Left lobe of liver (tissue), 2 donors: ENCODE measurements at regions not wholly inside any gene's neighbourhood (a gene's known extent, or its start where the extent isn't known, plus 50 kb on each side); places are given as distances from the start of the nearest gene placed in this dataset.
"Not testable (repeated sequence)": the region's sequence is repeated elsewhere in the genome, so short reads cannot be mapped to it uniquely, and the experiment has no call there.

Source experiments
- ATAC-seq: fragments of 200-7000 bp; cut with Tn5 transposase; one replicate; pipeline ENCODE4 v1.9.1; 2020; ENCODE audit warnings: mild to moderate bottlenecking, moderate library complexity
- DNase-seq: peaks from one replicate; pipeline ENCODE4 v3.0.0-alpha.2; 2020; ENCODE audit warnings: low spot score
- donor health status: DM: no; HTN: no; CAD: no; lungs with moderate emphysema.
- donor health status: DM: no; HTN: yes; CAD: no.

DNA sequence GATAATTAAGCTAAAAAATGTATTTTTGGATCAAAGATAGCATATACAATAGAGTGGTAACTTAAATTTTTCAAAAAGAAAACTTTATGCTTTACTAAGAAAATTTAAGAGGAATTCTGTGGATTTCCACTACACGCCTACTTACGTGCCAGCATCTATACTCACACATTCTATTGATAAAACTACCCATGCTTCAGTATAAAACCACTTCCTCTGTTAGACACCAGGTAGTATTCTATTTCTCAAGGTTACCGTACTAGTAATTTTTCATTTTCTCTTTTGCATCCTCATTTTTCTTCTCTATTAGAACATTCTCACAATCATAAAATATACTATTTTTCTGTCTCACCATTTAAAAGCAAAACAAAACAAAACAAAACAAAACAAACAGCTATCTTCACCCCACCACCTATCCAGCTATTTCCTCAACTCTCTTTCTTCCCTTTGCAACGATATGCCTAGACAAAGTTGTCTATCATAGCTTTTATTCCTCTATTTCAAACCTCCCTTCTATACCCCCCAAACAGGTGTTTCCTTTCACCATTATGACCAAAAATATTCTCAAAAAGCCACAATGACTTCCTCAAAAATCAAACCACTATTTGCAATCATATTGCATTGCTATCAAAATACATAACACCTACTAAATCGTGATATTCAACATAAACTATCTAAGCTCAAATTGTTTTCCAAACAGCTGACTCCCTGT is 1652.0 kb downstream of the MRPL39 start:
- DNase-seq (no peak), ATAC-seq (no peak)

- DNase-seq, result no peak
- ATAC-seq, result no peak
Measured at GRCh38 chr21:23952269-23952668, 1655.0 kb downstream of the MRPL39 start.

DNA sequence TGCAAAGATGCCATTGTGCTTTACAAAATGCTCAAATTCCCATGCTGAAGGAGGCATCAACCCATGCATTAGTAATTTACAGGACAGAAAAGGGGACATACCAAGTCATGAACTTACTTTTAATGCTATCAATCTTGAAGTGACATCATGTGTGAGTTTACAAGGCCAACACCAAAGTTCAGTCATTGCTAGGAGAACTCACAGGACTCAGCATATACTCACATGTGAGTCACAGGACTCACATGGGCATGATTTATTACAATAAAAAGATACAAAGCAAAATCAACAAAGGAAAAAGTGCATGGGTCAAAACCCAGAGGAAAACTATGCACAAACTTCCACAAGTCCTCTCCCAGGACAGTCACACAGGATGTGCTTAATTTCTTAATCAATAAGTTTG is 1656.0 kb downstream of the MRPL39 start:
- DNase-seq (no peak), ATAC-seq (no peak)

- DNase-seq, result no peak
- no peak for ATAC-seq
Measured at GRCh38 chr21:23950344-23950743, 1656.9 kb downstream of the MRPL39 start.

DNA sequence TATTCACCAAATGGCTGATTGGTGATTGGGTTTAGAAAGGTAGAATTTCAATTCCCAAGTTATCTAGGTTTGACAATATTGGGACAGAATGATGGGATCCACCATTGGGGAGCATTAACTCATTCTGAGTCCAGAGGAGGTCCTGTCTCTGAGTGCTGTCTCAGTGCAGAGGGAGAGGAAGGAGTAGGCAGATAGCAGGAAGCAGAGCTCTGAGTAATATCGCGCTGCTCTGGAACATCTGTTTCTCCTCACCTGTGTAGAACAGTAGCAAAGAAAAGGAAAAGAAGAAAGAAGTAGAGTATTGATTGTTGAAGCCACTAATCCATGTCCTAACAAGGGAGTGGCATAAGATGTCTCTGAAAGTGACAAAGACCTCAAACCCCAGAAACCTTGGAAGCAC is 1657.8 kb downstream of the MRPL39 start:
- DNase-seq, result no peak
- ATAC-seq, result no peak

- DNase-seq (no peak), ATAC-seq (no peak)
Measured at GRCh38 chr21:23939369-23940065, 1667.8 kb downstream of the MRPL39 start.

GRCh38 chr21:23936991-23937390 is 1670.3 kb downstream of the MRPL39 start:
- DNase-seq (no peak), ATAC-seq (no peak)

- DNase-seq (no peak), ATAC-seq (peak; percentile 38)
Measured at GRCh38 chr21:23936224-23936623, 1671.1 kb downstream of the MRPL39 start.

GRCh38 chr21:23930565-23930964 is 1676.7 kb downstream of the MRPL39 start:
- DNase-seq, result no peak
- no peak for ATAC-seq

DNA sequence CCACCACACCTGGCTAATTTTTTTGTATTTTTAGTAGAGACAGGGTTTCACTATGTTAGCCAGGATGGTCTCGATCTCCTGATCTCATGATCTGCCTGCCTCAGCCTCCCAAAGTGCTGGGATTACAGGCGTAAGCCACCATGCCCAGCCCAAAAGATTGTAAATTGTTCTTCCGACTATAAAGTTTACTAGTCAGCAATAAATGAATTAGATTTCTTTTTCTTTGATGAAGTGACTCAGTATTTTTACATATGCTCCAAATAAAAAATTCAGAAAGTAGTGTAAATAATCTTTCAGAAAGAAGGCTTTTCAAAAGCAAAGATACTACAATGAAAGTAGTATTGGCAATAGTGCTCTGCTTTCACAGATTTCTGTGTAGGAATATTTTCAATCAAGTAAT is 1680.9 kb downstream of the MRPL39 start:
- DNase-seq, ATAC-seq: not testable (repeated sequence)

GRCh38 chr21:23921670-23922418 is 1685.4 kb downstream of the MRPL39 start:
- no peak for ATAC-seq
- no peak for DNase-seq

GRCh38 chr21:23900727-23901126 is 1706.6 kb downstream of the MRPL39 start:
- ATAC-seq (no peak), DNase-seq (no peak)

DNA sequence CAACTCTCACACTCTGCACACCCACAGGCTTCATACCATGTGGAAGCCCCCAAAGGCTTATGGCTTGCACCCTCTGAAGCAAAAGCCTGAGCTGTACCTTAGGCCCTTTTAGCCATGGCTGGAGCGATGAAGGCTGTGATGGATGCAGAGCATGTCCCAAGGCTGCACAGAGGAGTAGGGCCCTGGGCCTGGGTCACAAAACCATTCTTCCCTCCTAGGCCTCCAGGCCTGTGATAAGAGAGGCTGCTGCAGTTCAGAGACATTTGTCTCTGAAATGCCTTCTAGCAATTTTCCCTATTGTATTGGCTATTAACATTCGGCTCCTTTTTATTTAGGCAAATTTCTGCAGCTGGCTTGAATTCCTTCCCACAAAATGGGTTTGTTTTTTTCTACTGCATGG is 1707.7 kb downstream of the MRPL39 start:
- ATAC-seq (no peak), DNase-seq (no peak)

- DNase-seq (no peak), ATAC-seq (no peak)
Measured at GRCh38 chr21:23890652-23891051, 1716.6 kb downstream of the MRPL39 start.

- DNase-seq (no peak), ATAC-seq (no peak)
Measured at GRCh38 chr21:23887725-23888306, 1719.5 kb downstream of the MRPL39 start.

DNA sequence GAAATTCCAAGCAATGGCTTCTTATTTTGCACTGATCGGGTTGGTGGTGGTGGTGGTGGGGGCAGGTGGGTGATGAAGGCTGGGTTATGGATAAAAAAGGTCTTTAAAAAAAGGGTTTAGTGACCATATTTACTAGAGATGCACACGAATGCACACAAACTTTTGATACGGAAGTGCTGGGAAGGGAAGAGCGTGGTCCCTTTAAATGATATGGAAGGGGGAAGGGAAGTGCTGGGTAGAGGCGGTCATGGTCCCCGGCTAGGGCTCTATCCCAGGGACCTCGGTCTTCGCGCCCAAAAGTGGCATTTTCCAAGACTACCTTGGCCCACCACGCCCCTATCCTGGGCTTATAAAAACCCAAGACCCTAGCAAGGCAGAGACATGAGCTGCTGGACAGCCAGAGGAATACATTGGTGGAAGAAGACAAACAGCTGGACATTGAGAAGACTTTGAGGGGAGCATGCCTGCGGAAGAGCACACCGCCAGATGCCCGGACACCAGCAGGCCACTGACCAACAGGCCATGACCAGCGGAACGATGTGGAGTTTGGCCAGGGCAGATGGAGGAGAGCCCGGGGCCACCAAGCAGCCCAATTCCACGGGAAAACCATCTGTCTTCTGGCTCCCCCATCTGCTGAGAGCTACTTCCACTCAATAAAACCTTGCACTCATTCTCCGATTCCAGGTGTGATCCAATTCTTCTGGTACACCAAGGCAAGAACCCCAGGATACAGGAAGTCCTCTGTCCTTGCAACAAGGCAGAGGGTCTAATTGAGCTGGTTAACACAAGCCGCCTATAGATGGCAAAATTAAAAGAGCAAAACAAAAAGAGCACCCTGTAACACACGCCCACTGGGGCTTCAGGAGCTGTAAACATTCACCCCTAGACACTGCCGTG is 1720.2 kb downstream of the MRPL39 start:
- ATAC-seq, result no peak
- DNase-seq, result no peak

DNA sequence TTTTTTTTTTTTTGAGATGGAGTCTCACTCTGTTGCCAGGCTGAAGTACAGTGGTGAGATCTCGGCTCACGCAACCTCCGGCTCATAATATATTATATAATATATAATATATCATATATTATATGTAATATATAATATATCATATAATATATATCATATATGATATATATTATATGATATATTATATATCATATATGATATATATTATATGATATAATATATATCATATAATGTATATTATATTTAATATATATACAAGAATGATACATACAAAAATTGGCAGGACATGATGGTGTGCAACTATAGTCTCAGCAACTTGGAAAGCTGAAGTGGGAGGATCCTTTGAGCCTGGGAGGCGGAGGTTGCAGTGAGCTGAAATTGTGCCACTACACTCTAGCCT is 1725.5 kb downstream of the MRPL39 start:
- DNase-seq (no peak), ATAC-seq (no peak)

GRCh38 chr21:23876925-23877558 is 1730.2 kb downstream of the MRPL39 start:
- ATAC-seq, result no peak
- DNase-seq, result no peak

GRCh38 chr21:23874271-23874670 is 1733.0 kb downstream of the MRPL39 start:
- no peak for ATAC-seq
- no peak for DNase-seq

DNA sequence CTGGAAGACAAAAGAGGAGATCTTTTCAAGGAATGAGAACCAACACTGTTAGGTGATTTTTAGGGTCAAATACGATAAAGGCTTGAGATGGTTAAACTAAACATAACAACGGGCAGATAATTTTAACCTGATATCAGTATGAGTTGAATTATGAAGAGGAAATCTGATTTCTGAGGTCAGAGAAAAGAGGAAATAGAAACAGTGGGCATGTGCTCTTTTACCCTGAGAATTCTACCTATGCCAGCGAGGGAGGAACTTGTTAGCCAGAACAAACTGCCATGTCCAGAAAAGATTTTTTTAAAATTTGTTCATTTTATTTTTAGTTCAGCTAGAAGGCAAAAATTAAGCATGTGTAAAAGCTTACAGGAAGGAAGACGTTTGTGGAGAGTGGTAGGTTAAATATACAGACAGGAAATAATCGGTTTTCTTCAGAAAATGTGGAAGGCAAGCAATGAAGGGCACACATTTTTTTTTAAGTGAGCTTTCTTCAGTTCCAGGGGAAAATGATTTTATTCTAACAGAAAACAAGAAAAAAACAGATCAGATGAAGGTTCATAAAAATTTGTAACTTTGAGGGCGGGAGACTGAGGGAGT is 1745.3 kb downstream of the MRPL39 start:
- ATAC-seq (no peak), DNase-seq (no peak)
